HCT116 (cell line): ENCODE measurements at regions not wholly inside any gene's neighbourhood (a gene's known extent, or its start where the extent isn't known, plus 50 kb on each side); places are given as distances from the start of the nearest gene placed in this dataset.

Experiments used
- ATAC-seq: fragments of 200-7000 bp; cut with Tn5 transposase; 2 replicates; pipeline ENCODE4 v1.9.1; 2020; ENCODE audit warnings: mild to moderate bottlenecking, moderate library complexity
- BruUV-seq: library from RNA; stranded (reverse); fragments of 400-500 nt; replicated peaks from 2 replicates; lab custom pipeline; 2021; lab: Mats Ljungman, UMichigan
- CTCF ChIA-PET: fragments of 300-600 bp; sonication (Branson Sonifier 250); formaldehyde crosslinking; loops from one replicate; lab custom pipeline; 2021; ENCODE audit warnings: antibody characterized with exemption; lab: Charles Lee
- POLR2A ChIA-PET: fragments of 300-600, 350-600 bp; sonication (Branson Sonifier 250); formaldehyde crosslinking; loops from one replicate; lab custom pipeline; 2021; ENCODE audit warnings: antibody characterized with exemption; lab: Charles Lee
- RAD21 ChIA-PET, 2 experiments: fragments of 300-600 bp; sonication (Branson Sonifier 250); formaldehyde crosslinking; loops; one replicate each; lab custom pipeline; 2023; ENCODE audit warnings: low total read pairs in 2 of 2; ENCODE audit not compliant: uncharacterized antibody in 2 of 2, unreplicated experiment in 2 of 2, low non-redundant PET in 1 of 2; lab: Charles Lee
- DNase-seq: peaks from one replicate; pipeline ENCODE4 v3.0.0-alpha.2; 2010; ENCODE audit warnings: low read depth, low spot score
- H2AFZ ChIP-seq: fragments of 200-600 bp; shearing (Covaris generic), sonication (generic); 2 replicates; pipeline ENCODE4 v1.6.1; 2017; ENCODE audit warnings: low read depth, mixed run types, mixed read lengths, antibody characterized with exemption, low read length; ENCODE audit not compliant: poor library complexity, severe bottlenecking
- H3K27ac ChIP-seq: 2 replicates; pipeline ENCODE4 v1.5.1; 2012; ENCODE audit warnings: low read depth, low read length
- H3K27me3 ChIP-seq: fragments of 200-600 bp; sonication (generic); 2 replicates; pipeline ENCODE4 v1.6.1; 2016; ENCODE audit warnings: mixed run types, low read length, mixed read lengths; ENCODE audit not compliant: insufficient read depth
- H3K36me3 ChIP-seq, 2 experiments: fragments of 200-500 bp in 1 of 2; fragments of 200-600 bp in 1 of 2; sonication (Bioruptor generic) in 1 of 2; sonication (generic) in 1 of 2; 2 replicates each; pipeline versions ENCODE4 v1.5.1 to v1.6.1; 2014 to 2016; ENCODE audit warnings: low read length in 2 of 2, inconsistent platforms in 1 of 2, mixed read lengths in 1 of 2, mixed run types in 1 of 2; ENCODE audit not compliant: insufficient read depth in 2 of 2, control insufficient read depth in 1 of 2
- H3K4me1 ChIP-seq, 2 experiments: fragments of 200-600 bp in 1 of 2; sonication (generic) in 1 of 2; 2 replicates each; pipeline versions ENCODE4 v1.5.1 to v1.6.1; 2012 to 2017; ENCODE audit warnings: low read length in 2 of 2, inconsistent platforms in 1 of 2, mild to moderate bottlenecking in 1 of 2, mixed read lengths in 1 of 2, mixed run types in 1 of 2, moderate library complexity in 1 of 2; ENCODE audit not compliant: insufficient read depth in 2 of 2, control insufficient read depth in 1 of 2
- H3K4me2 ChIP-seq: fragments of 200-600 bp; sonication (generic); 2 replicates; pipeline ENCODE4 v1.6.1; 2017; ENCODE audit warnings: mixed run types, low read length, mixed read lengths
- H3K4me3 ChIP-seq, 2 experiments: fragments of 200-600 bp in 1 of 2; sonication (generic) in 1 of 2; replicated peaks in 1 of 2; 2 replicates each; pipeline ENCODE4 v1.5.1; 2011 to 2016; ENCODE audit warnings: low read length in 2 of 2, control low read depth in 1 of 2, low read depth in 1 of 2, mild to moderate bottlenecking in 1 of 2, mixed read lengths in 1 of 2, mixed run types in 1 of 2
- H3K79me2 ChIP-seq: fragments of 200-600 bp; sonication (generic); 2 replicates; pipeline ENCODE4 v1.6.1; 2017; ENCODE audit warnings: mild to moderate bottlenecking, mixed run types, low read length, moderate library complexity, mixed read lengths; ENCODE audit not compliant: insufficient read depth
- H3K9ac ChIP-seq: fragments of 200-600 bp; sonication (generic); 2 replicates; pipeline ENCODE4 v1.6.1; 2016; ENCODE audit warnings: low read length, mixed read lengths
- H3K9me2 ChIP-seq: fragments of 200-600 bp; sonication (generic), shearing (Covaris generic); 2 replicates; pipeline ENCODE4 v1.6.1; 2017; ENCODE audit warnings: mixed run types, mild to moderate bottlenecking, moderate library complexity; ENCODE audit not compliant: insufficient read depth
- H3K9me3 ChIP-seq, 2 experiments: fragments of 200-500 bp in 1 of 2; fragments of 200-600 bp in 1 of 2; sonication (Bioruptor generic) in 1 of 2; sonication (generic) in 1 of 2; 2 replicates each; pipeline ENCODE4 v1.6.1; 2014 to 2017; ENCODE audit warnings: low read length in 2 of 2, mixed read lengths in 2 of 2, inconsistent platforms in 1 of 2, low read depth in 1 of 2, mild to moderate bottlenecking in 1 of 2, mixed run types in 1 of 2, moderate library complexity in 1 of 2; ENCODE audit not compliant: control insufficient read depth in 1 of 2, insufficient read depth in 1 of 2
- H4K20me1 ChIP-seq: fragments of 200-600 bp; sonication (generic), shearing (Covaris generic); 2 replicates; pipeline ENCODE4 v1.6.1; 2017; ENCODE audit warnings: mixed run types, mild to moderate bottlenecking, moderate library complexity; ENCODE audit not compliant: insufficient read depth
- ATF3 ChIP-seq: IDR thresholded peaks from 2 replicates; pipeline ENCODE4 v1.6.1; 2012
- CBX3 ChIP-seq: IDR thresholded peaks from 2 replicates; pipeline ENCODE4 v1.6.1; 2012; ENCODE audit warnings: low read depth
- CEBPB ChIP-seq: IDR thresholded peaks from 2 replicates; pipeline ENCODE4 v1.6.1; 2012; ENCODE audit warnings: low read depth
- EGR1 ChIP-seq: IDR thresholded peaks from 2 replicates; pipeline ENCODE4 v1.6.1; 2012; ENCODE audit warnings: low read depth
- FOSL1 ChIP-seq: IDR thresholded peaks from 2 replicates; pipeline ENCODE4 v1.6.1; 2012; ENCODE audit warnings: low read depth
- JUND ChIP-seq: IDR thresholded peaks from 2 replicates; pipeline ENCODE4 v1.6.1; 2012
- POLR2A ChIP-seq: IDR thresholded peaks from 2 replicates; pipeline ENCODE4 v1.7.0; 2011; ENCODE audit warnings: borderline replicate concordance; ENCODE audit not compliant: insufficient read depth, insufficient read length; ENCODE audit errors: extremely low read depth
- POLR2AphosphoS5 ChIP-seq: IDR thresholded peaks from 2 replicates; pipeline ENCODE4 v1.6.1; 2011; ENCODE audit warnings: mild to moderate bottlenecking, low read depth, low read length, moderate library complexity
- SP1 ChIP-seq: IDR thresholded peaks from 2 replicates; pipeline ENCODE4 v1.6.1; 2012; ENCODE audit warnings: low read depth
- YY1 ChIP-seq: IDR thresholded peaks from 2 replicates; pipeline ENCODE4 v1.6.1; 2011; ENCODE audit warnings: low read length, low read depth, moderate library complexity, mild to moderate bottlenecking; ENCODE audit not compliant: insufficient replicate concordance; ENCODE audit errors: extremely low read depth
- ZBTB33 ChIP-seq: IDR thresholded peaks from 2 replicates; pipeline ENCODE4 v1.6.1; 2011; ENCODE audit warnings: mild to moderate bottlenecking, low read length, moderate library complexity; ENCODE audit not compliant: insufficient replicate concordance; ENCODE audit errors: extremely low read depth
- intact Hi-C: fragments of 100-400 bp; cut with micrococcal nuclease; formaldehyde crosslinking; loops from 2 replicates; pipeline ENCODE4 v1.10.0; 2022

- Histone ChIP-seq H4K20me1 (no peaks in the 10 kb centered on the region), H3K27ac (no peak overlapping the region), H3K4me2 (no peak overlapping the region), H3K4me3 (no peak overlapping the region), H3K4me1 (no peaks in the 10 kb centered on the region), H2AFZ (no peak overlapping the region), H3K36me3 (no peaks in the 10 kb centered on the region), H3K9me3 (peaks cover 0 to 10% of the 10 kb centered on the region in 2 experiments; a peak in 2 of 4 replicates), H3K79me2 (no peaks in the 10 kb centered on the region), H3K9ac (no peak overlapping the region), H3K9me2 (no peaks in the 10 kb centered on the region), H3K27me3 (no peaks in the 10 kb centered on the region)
- TF ChIP-seq YY1 (no peak), FOSL1 (no peak), CEBPB (no peak), ZBTB33 (no peak), POLR2A (no peak), ATF3 (no peak), CBX3 (no peak), POLR2AphosphoS5 (no peak), JUND (no peak), SP1 (no peak), EGR1 (no peak)
- intact Hi-C loops = no loop called here
- ChIA-PET RAD21 (no interaction called here), POLR2A (no interaction called here), CTCF (no interaction called here)
- ATAC-seq (no peak), DNase-seq (no peak)
- no TSS peak for BruUV-seq
Observed at GRCh38 chr11:24247846-24248245, 249.0 kb upstream of the LUZP2 start.
